ENCODE measurements at regions not wholly inside any gene's neighbourhood (a gene's known extent, or its start where the extent isn't known, plus 50 kb on each side); places are given as distances from the start of the nearest gene placed in this dataset.

DNA sequence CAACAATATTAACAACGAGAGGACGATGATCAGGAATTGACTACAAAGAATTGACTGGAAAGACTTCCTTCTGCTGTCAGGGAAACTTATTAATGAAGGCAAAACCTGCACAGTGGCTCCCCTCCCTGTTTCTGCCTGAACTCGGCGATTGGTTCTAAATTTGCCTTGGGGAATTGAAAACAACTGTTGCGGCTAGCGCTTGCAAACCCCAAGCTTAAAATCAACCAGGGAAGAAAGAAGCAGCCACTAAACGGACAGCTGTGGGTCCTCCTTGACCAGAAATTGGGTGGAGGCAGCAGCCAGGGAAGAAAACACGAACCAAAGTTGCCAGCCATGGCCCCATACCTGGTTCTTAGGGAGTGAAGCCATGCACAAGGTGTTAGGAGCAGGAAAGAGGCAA is 383.5 kb upstream of the CADM1 start:
- no peaks in the 10 kb centered on the region for H3K36me3 ChIP-seq (ENCODE audit: low read depth)
- intact Hi-C loops (cut with DNase I, micrococcal nuclease) = no loop called here

GRCh38 chr11:115887316-115887715 is 383.1 kb upstream of the CADM1 start:
- TF ChIP-seq, protein P1, sequence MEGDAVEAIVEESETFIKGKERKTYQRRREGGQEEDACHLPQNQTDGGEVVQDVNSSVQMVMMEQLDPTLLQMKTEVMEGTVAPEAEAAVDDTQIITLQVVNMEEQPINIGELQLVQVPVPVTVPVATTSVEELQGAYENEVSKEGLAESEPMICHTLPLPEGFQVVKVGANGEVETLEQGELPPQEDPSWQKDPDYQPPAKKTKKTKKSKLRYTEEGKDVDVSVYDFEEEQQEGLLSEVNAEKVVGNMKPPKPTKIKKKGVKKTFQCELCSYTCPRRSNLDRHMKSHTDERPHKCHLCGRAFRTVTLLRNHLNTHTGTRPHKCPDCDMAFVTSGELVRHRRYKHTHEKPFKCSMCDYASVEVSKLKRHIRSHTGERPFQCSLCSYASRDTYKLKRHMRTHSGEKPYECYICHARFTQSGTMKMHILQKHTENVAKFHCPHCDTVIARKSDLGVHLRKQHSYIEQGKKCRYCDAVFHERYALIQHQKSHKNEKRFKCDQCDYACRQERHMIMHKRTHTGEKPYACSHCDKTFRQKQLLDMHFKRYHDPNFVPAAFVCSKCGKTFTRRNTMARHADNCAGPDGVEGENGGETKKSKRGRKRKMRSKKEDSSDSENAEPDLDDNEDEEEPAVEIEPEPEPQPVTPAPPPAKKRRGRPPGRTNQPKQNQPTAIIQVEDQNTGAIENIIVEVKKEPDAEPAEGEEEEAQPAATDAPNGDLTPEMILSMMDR (IDR thresholded peaks at IDR 0.05) = no peak
- intact Hi-C loops (cut with DNase I, micrococcal nuclease) = no loop called here
- no peaks in the 10 kb centered on the region for H3K9me3 ChIP-seq
- DNase-seq (no peak), ATAC-seq (no peak)
- no peaks in the 10 kb centered on the region for H3K4me1 ChIP-seq (ENCODE audit: low read depth)
- no peaks in the 10 kb centered on the region for H3K36me3 ChIP-seq (ENCODE audit: low read depth)
- H3K4me3 ChIP-seq = no peak overlapping the region

More for the DNA sequence above, 383.5 kb upstream of the CADM1 start:
- Histone ChIP-seq H3K4me3 (no peak overlapping the region), H3K4me1 (ENCODE audit: low read depth) (no peaks in the 10 kb centered on the region), H3K9me3 (no peaks in the 10 kb centered on the region)
- ATAC-seq (no peak), DNase-seq (no peak)
- TF ChIP-seq, protein P1 (IDR thresholded peaks at IDR 0.05) = no peak

DNA sequence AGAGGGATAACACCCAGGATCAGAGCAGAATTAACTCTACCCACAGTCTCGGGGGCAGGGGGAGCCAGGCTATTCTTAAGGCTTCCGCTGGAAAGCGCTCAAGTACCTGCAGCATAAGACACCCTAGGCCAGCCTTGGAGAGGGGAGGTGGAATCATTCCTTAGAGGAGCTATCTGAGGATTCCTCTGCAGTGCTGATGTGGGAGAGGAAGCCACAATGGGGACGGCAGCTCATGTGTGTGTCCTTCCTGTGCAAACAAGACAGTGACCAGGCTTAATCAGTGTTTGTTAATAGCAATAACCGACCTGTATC is 382.2 kb upstream of the CADM1 start:
- Histone ChIP-seq H3K4me1 (ENCODE audit: low read depth) (no peaks in the 10 kb centered on the region), H3K4me3 (no peak overlapping the region), H3K9me3 (no peaks in the 10 kb centered on the region), H3K36me3 (ENCODE audit: low read depth) (no peaks in the 10 kb centered on the region)
- DNase-seq = no peak
- intact Hi-C loops (cut with DNase I, micrococcal nuclease) = no loop called here
- ATAC-seq = no peak
- TF ChIP-seq, protein P1 (IDR thresholded peaks at IDR 0.05) = no peak

- TF ChIP-seq, protein P1 (IDR thresholded peaks at IDR 0.05) = no peak
- Histone ChIP-seq H3K4me1 (ENCODE audit: low read depth) (no peaks in the 10 kb centered on the region), H3K4me3 (no peak overlapping the region), H3K36me3 (ENCODE audit: low read depth) (no peaks in the 10 kb centered on the region), H3K9me3 (peaks cover 6% of the 10 kb centered on the region)
- DNase-seq (no peak), ATAC-seq (no peak)
- intact Hi-C loops (cut with DNase I, micrococcal nuclease) = no loop called here
These were observed 381.6 kb upstream of the CADM1 start for GRCh38 chr11:115885535-115886421.

DNA sequence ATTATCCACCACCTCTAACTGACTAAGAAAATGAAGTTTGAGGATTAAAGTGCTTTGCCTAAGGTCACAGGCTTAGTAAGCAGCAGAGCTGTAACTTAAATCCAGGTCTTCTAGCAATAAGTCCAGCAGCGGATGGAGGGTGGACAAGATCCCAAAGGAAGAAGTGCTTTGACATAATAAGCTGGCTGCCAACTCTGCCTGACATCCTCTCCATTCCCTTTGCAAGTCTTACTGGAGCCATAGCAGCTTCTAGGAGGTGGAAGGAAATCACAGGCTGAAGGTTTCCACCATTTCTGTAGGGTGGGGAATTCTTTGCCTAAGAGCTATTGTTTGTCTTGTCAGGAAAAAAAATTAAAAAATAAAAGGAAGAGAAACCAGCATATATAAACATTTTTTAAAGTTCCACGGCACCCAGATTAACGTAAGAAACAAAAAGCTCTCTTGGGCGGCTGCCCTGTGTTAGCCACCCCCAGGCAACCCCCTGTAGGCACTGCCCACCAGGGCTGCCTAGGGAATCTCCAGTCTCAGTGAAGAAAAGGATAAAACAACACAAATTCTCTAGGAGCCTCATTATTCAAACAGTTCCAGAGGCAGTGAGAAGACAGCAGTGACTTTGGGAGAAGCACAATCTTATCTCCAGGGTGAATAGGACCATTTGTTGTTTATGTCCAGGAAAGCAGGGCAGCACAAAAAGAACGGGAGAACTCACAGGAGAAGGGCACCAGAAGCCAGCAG is 380.8 kb upstream of the CADM1 start:
- Histone ChIP-seq H3K4me1 (ENCODE audit: low read depth) (no peaks in the 10 kb centered on the region), H3K36me3 (ENCODE audit: low read depth) (no peaks in the 10 kb centered on the region), H3K9me3 (peaks cover 8% of the 10 kb centered on the region), H3K4me3 (no peak overlapping the region)
- DNase-seq (no peak), ATAC-seq (no peak)
- TF ChIP-seq, protein P1 (IDR thresholded peaks at IDR 0.05) = no peak
- intact Hi-C loops (cut with DNase I, micrococcal nuclease) = no loop called here
